Liver (tissue), 8 donors: ENCODE measurements at regions not wholly inside any gene's neighbourhood (a gene's known extent, or its start where the extent isn't known, plus 50 kb on each side); places are given as distances from the start of the nearest gene placed in this dataset.
"Not testable (repeated sequence)": the region's sequence is repeated elsewhere in the genome, so short reads cannot be mapped to it uniquely, and the experiment has no call there.

Experiments
- DNase-seq: peaks from one replicate; pipeline ENCODE4 v3.0.0-alpha.2; 2017; ENCODE audit warnings: low spot score
- H3K27ac ChIP-seq, 2 donors: one replicate each; pipeline ENCODE4 v1.7.0; 2013; ENCODE audit warnings: inconsistent platforms in 2 of 2, low read length in 2 of 2, control low read depth in 1 of 2, low read depth in 1 of 2, mild to moderate bottlenecking in 1 of 2
- H3K27me3 ChIP-seq, 4 donors: one replicate each; pipeline versions ENCODE4 v1.6.1 to v1.7.0; 2013; ENCODE audit warnings: low read length in 3 of 4, inconsistent platforms in 1 of 4, mild to moderate bottlenecking in 1 of 4, moderate library complexity in 1 of 4; ENCODE audit not compliant: control insufficient read depth in 4 of 4, insufficient read depth in 4 of 4
- H3K36me3 ChIP-seq, 4 donors: one replicate each; pipeline versions ENCODE4 v1.6.1 to v1.7.0; 2013; ENCODE audit warnings: low read length in 3 of 4, mild to moderate bottlenecking in 3 of 4, low read depth in 1 of 4, moderate library complexity in 1 of 4; ENCODE audit not compliant: control insufficient read depth in 4 of 4, insufficient read depth in 3 of 4
- H3K4me1 ChIP-seq, 4 donors: one replicate each; pipeline versions ENCODE4 v1.6.1 to v1.7.0; 2013; ENCODE audit warnings: low read length in 3 of 4, mild to moderate bottlenecking in 3 of 4, moderate library complexity in 1 of 4; ENCODE audit not compliant: control insufficient read depth in 4 of 4, insufficient read depth in 4 of 4
- H3K4me3 ChIP-seq, 3 donors: one replicate each; pipeline versions ENCODE4 v1.6.1 to v1.7.0; 2013; ENCODE audit warnings: low read length in 3 of 3, control low read depth in 1 of 3, low read depth in 1 of 3, mild to moderate bottlenecking in 1 of 3
- H3K9ac ChIP-seq, 2 donors: one replicate each; pipeline ENCODE4 v1.7.0; 2013; ENCODE audit warnings: low read length in 2 of 2, mild to moderate bottlenecking in 2 of 2, moderate library complexity in 2 of 2, control low read depth in 1 of 2, low read depth in 1 of 2
- H3K9me3 ChIP-seq, 4 donors: one replicate each; pipeline versions ENCODE4 v1.6.1 to v1.7.0; 2013; ENCODE audit warnings: low read length in 3 of 4; ENCODE audit not compliant: control insufficient read depth in 4 of 4
- CTCF ChIP-seq: fragments of 150-350 bp; IDR thresholded peaks from 2 replicates; pipeline ENCODE4 v1.5.1; 2017; ENCODE audit warnings: improper control_type of control experiment, low read depth, low read length; ENCODE audit not compliant: missing input control
- GABPA ChIP-seq, 2 donors: IDR thresholded peaks in 1 of 2; conservative IDR thresholded peaks in 1 of 2; 2 replicates each; pipeline ENCODE4 v1.6.1; 2016; ENCODE audit warnings: antibody characterized with exemption in 2 of 2, mild to moderate bottlenecking in 1 of 2, moderate library complexity in 1 of 2
- HNF4G ChIP-seq: IDR thresholded peaks from 2 replicates; pipeline ENCODE4 v1.6.1; 2016; ENCODE audit warnings: antibody characterized with exemption
- JUND ChIP-seq, 2 donors: IDR thresholded peaks; 2 replicates each; pipeline ENCODE4 v1.6.1; 2016; ENCODE audit warnings: antibody characterized with exemption in 2 of 2
- NR2F2 ChIP-seq: IDR thresholded peaks from 2 replicates; pipeline ENCODE4 v1.6.1; 2016; ENCODE audit warnings: antibody characterized with exemption
- RAD21 ChIP-seq, 2 donors: IDR thresholded peaks; 2 replicates each; pipeline ENCODE4 v1.6.1; 2016; ENCODE audit warnings: antibody characterized with exemption in 2 of 2, mild to moderate bottlenecking in 2 of 2
- REST ChIP-seq: IDR thresholded peaks from 2 replicates; pipeline ENCODE4 v1.6.1; 2016; ENCODE audit warnings: antibody characterized with exemption, mild to moderate bottlenecking
- SP1 ChIP-seq: IDR thresholded peaks from 2 replicates; pipeline ENCODE4 v1.6.1; 2018; ENCODE audit warnings: antibody characterized with exemption, mild to moderate bottlenecking
- TAF1 ChIP-seq: conservative IDR thresholded peaks from 2 replicates; pipeline ENCODE4 v1.6.1; 2016; ENCODE audit warnings: antibody characterized with exemption, mild to moderate bottlenecking
- YY1 ChIP-seq: IDR thresholded peaks from 2 replicates; pipeline ENCODE4 v1.6.1; 2016; ENCODE audit warnings: antibody characterized with exemption, mild to moderate bottlenecking
- whole genome bisulfite sequencing: extraction: QIAGEN DNeasy Blood & Tissue Kit; methylation state at CpG from one replicate; pipeline ENCODE4 v1.1.7; 2013; 5-methylcytosine and 5-hydroxymethylcytosine counted together
- TF ChIP-seq, protein P1 (sequence below): IDR thresholded peaks from 2 replicates; pipeline ENCODE4 v1.6.1; 2016; ENCODE audit warnings: antibody characterized with exemption
- donor health status: healthy.
- donor health status: healthy.
- donor health status: healthy.
- donor health status: healthy.
- donor health status: healthy.

DNA sequence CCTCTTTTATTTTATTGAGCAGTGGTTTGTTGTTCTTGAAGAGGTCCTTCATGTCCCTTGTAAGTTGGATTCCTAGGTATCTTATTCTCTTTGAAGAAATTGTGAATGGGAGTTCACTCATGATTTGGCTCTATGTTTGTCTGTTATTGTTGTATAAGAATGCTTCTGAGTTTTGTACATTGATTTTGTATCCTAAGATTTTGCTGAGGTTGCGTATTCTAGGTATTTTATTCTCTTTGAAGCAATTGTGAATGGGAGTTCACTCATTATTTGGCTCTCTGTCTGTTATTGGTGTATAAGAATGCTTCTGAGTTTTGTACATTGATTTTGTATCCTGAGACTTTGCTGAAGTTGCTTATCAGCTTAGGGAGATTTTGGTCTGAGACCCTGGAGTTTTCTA, 193.5 kb upstream of the EIF1AY start:
- 75% methylated on average over 1 of the region's 1 CpG for whole genome bisulfite sequencing
- H3K27ac ChIP-seq, H3K4me3 ChIP-seq, H3K36me3 ChIP-seq, H3K9ac ChIP-seq, H3K9me3 ChIP-seq, DNase-seq, H3K27me3 ChIP-seq, H3K4me1 ChIP-seq: not testable (repeated sequence)

GRCh38 chrY:20408201-20408600, 167.4 kb upstream of the EIF1AY start:
- no peaks in the 10 kb centered on the region for H3K27me3 ChIP-seq
- H3K27ac ChIP-seq, result no peak overlapping the region
- H3K9ac ChIP-seq, result no peak overlapping the region
- 53% methylated on average over 1 of the region's 1 CpG for WGBS
- no peak for TF ChIP-seq GABPA (IDR thresholded peaks at IDR 0.05 in 1 of 2, conservative IDR thresholded peaks at IDR 0.05 in 1 of 2)
- no peak for TF ChIP-seq YY1
- no peak for TF ChIP-seq CTCF
- no peak for TF ChIP-seq TAF1
- TF ChIP-seq JUND (IDR thresholded peaks at IDR 0.05), result no peak
- H3K9me3 ChIP-seq, result no peaks in the 10 kb centered on the region
- no peak overlapping the region for H3K4me3 ChIP-seq
- no peaks in the 10 kb centered on the region for H3K4me1 ChIP-seq
- H3K36me3 ChIP-seq, result no peaks in the 10 kb centered on the region
- DNase-seq, result no peak

DNA sequence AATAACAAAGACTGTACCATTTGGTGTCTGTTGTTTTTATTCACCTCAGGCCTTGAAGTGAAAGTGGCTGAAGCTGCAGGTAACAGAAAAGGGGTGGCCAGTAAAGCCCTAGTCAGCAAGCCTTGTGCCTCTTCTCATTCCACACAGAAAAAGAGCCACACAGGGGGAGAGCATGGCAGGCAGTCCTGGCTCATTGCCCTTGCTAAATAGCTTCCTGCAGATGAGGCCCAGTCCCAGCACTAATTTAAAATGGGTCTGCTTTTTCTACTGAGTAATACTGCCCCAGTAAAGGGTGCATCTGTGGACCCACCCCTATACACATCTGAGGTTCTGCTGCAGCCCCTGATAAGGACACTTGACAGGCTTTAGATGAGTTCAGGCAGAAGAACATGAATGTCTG, 152.8 kb upstream of the EIF1AY start:
- H3K27ac ChIP-seq, result no peak overlapping the region
- H3K36me3 ChIP-seq, result no peaks in the 10 kb centered on the region
- no peak overlapping the region for H3K4me3 ChIP-seq
- H3K9me3 ChIP-seq, result no peaks in the 10 kb centered on the region
- TF ChIP-seq REST (no peak), HNF4G (no peak), RAD21 (IDR thresholded peaks at IDR 0.05) (no peak), SP1 (no peak)
- H3K4me1 ChIP-seq, result no peaks in the 10 kb centered on the region
- H3K9ac ChIP-seq, result no peak overlapping the region
- no peaks in the 10 kb centered on the region for H3K27me3 ChIP-seq
- no peak for DNase-seq

- H3K27ac ChIP-seq, result no peak overlapping the region
- no peaks in the 10 kb centered on the region for H3K36me3 ChIP-seq
- H3K4me3 ChIP-seq, result no peak overlapping the region
- H3K4me1 ChIP-seq, result no peaks in the 10 kb centered on the region
- H3K9ac ChIP-seq, result no peak overlapping the region
- 96% methylated on average over 1 of the region's 1 CpG for WGBS
- TF ChIP-seq, protein P1, sequence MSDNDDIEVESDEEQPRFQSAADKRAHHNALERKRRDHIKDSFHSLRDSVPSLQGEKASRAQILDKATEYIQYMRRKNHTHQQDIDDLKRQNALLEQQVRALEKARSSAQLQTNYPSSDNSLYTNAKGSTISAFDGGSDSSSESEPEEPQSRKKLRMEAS, result no peak
- no peak for TF ChIP-seq NR2F2
- H3K27me3 ChIP-seq, result no peaks in the 10 kb centered on the region
- no peak for DNase-seq
- H3K9me3 ChIP-seq, result no peaks in the 10 kb centered on the region
These were observed 141.9 kb upstream of the EIF1AY start for GRCh38 chrY:20433670-20434069.
